Adrenal gland (tissue), 9 donors: ENCODE measurements at regions not wholly inside any gene's neighbourhood (a gene's known extent, or its start where the extent isn't known, plus 50 kb on each side); places are given as distances from the start of the nearest gene placed in this dataset.

ENCODE experiments used
- DNase-seq, 7 donors: peaks; one replicate each; pipeline ENCODE4 v3.0.0-alpha.2; 2019 to 2020
- H3K27ac ChIP-seq, 5 donors: fragments of 200-600 bp; sonication (generic) in 4 of 5; 1 replicate in 3 of 5; 2 replicates in 2 of 5; pipeline versions ENCODE4 v1.5.1 to v1.8.0; 2016 to 2020; ENCODE audit warnings: mild to moderate bottlenecking in 1 of 5
- H3K27me3 ChIP-seq: fragments of 200-600 bp; 2 replicates; pipeline ENCODE4 v1.8.0; 2021
- H3K36me3 ChIP-seq, 2 donors: fragments of 200-600 bp; replicated peaks in 1 of 2; 1 replicate in 1 of 2; 2 replicates in 1 of 2; pipeline versions ENCODE4 v1.5.1 to v1.8.0; 2018 to 2022
- H3K4me1 ChIP-seq, 2 donors: fragments of 200-600 bp; replicated peaks in 1 of 2; 1 replicate in 1 of 2; 2 replicates in 1 of 2; pipeline versions ENCODE4 v1.5.1 to v1.8.0; 2018 to 2021
- H3K4me3 ChIP-seq, 4 donors: fragments of 200-600 bp; sonication (generic) in 3 of 4; one replicate each; pipeline ENCODE4 v1.5.1; 2016 to 2018
- H3K9me3 ChIP-seq, 3 donors: fragments of 200-600 bp; sonication (generic) in 1 of 3; replicated peaks in 1 of 3; 1 replicate in 2 of 3; 2 replicates in 1 of 3; pipeline versions ENCODE4 v1.5.1 to v1.8.0; 2016 to 2021
- CTCF ChIP-seq, 6 experiments: fragments of 450-650 bp in 4 of 6; fragments of 200-600 bp in 2 of 6; sonication (generic) in 1 of 6; IDR thresholded peaks; 1 replicate in 5 of 6; 2 replicates in 1 of 6; pipeline versions ENCODE4 v1.5.1 to v1.8.0; 2016 to 2021; ENCODE audit warnings: antibody characterized with exemption in 6 of 6, mild to moderate bottlenecking in 2 of 6, moderate library complexity in 1 of 6
- POLR2A ChIP-seq, 2 donors: fragments of 450-650 bp; IDR thresholded peaks; one replicate each; pipeline ENCODE4 v1.6.1; 2017; ENCODE audit warnings: antibody characterized with exemption in 2 of 2, mild to moderate bottlenecking in 2 of 2, moderate library complexity in 1 of 2
- WGBS, 4 donors: extraction: QIAGEN DNeasy Blood & Tissue Kit in 2 of 4; methylation state at CpG; one replicate each; pipeline versions ENCODE4 v1.1.5 to v1.1.7; 2013 to 2017; 5-methylcytosine and 5-hydroxymethylcytosine counted together
- intact Hi-C, 2 donors: fragments of 100-400 bp; cut with DNase I; formaldehyde crosslinking; loops; one replicate each; pipeline versions ENCODE4 v1.14.1 to v1.15.0; 2022 to 2023
- donor health status: healthy with polysubstance abuse.
- donor health status: Bipolar disorder and iron deficiency.
- donor health status: DM: yes; HTN: yes; CAD: no.
- donor health status: DM: no; HTN: no; CAD: no.
- donor health status: DM: no; HTN: no; CAD: no.

GRCh38 chr1:58412071-58412580, 134.4 kb downstream of the OMA1 start:
- no peaks in the 10 kb centered on the region for H3K27me3 ChIP-seq
- no peaks in the 10 kb centered on the region for H3K9me3 ChIP-seq
- no peak overlapping the region for H3K4me3 ChIP-seq
- H3K4me1 ChIP-seq, result no peaks in the 10 kb centered on the region
- TF ChIP-seq POLR2A (IDR thresholded peaks at IDR 0.05), result no peak
- WGBS, 4 donors, result 82 to 93% (median 90%) methylated on average over 4 of the region's 4 CpGs
- no peak overlapping the region for H3K27ac ChIP-seq
- intact Hi-C loops, result no loop called here
- no peaks in the 10 kb centered on the region for H3K36me3 ChIP-seq
- no peak for DNase-seq

GRCh38 chr1:58409890-58410289, 136.6 kb downstream of the OMA1 start:
- H3K4me3 ChIP-seq, result no peak overlapping the region
- WGBS, 4 donors, result 69 to 85% (median 72%) methylated on average over 6 of the region's 6 CpGs
- DNase-seq, result no peak
- intact Hi-C loops, result no loop called here
- no peak overlapping the region for H3K27ac ChIP-seq
- H3K36me3 ChIP-seq, result no peaks in the 10 kb centered on the region
- no peaks in the 10 kb centered on the region for H3K4me1 ChIP-seq
- no peaks in the 10 kb centered on the region for H3K9me3 ChIP-seq
- no peak for TF ChIP-seq POLR2A (IDR thresholded peaks at IDR 0.05)
- no peak for TF ChIP-seq CTCF (IDR thresholded peaks at IDR 0.05)
- no peaks in the 10 kb centered on the region for H3K27me3 ChIP-seq

- no peaks in the 10 kb centered on the region for H3K4me1 ChIP-seq
- no peak for DNase-seq
- 83 to 93% (median 89%) methylated on average over 6 of the region's 6 CpGs for whole genome bisulfite sequencing, 4 donors
- no peak overlapping the region for H3K27ac ChIP-seq
- no peaks in the 10 kb centered on the region for H3K9me3 ChIP-seq
- TF ChIP-seq POLR2A (IDR thresholded peaks at IDR 0.05), result no peak
- no peak for TF ChIP-seq CTCF (IDR thresholded peaks at IDR 0.05)
- intact Hi-C loops, result no loop called here
- H3K4me3 ChIP-seq, result no peak overlapping the region
- no peaks in the 10 kb centered on the region for H3K36me3 ChIP-seq
- no peaks in the 10 kb centered on the region for H3K27me3 ChIP-seq
Measured at GRCh38 chr1:58409336-58409735, 137.2 kb downstream of the OMA1 start.

GRCh38 chr1:58406301-58407071, 140.0 kb downstream of the OMA1 start:
- no peaks in the 10 kb centered on the region for H3K36me3 ChIP-seq
- WGBS, 4 donors, result 70 to 86% (median 80%) methylated on average over 12 of the region's 12 CpGs
- TF ChIP-seq POLR2A (IDR thresholded peaks at IDR 0.05), result no peak
- no peak for TF ChIP-seq CTCF (IDR thresholded peaks at IDR 0.05)

GRCh38 chr1:58405660-58406059, 140.9 kb downstream of the OMA1 start:
- no peaks in the 10 kb centered on the region for H3K27me3 ChIP-seq
- no peaks in the 10 kb centered on the region for H3K9me3 ChIP-seq
- WGBS, 4 donors, result 93 to 100% (median 99%) methylated on average over 4 of the region's 4 CpGs
- intact Hi-C loops, result no loop called here
- H3K4me1 ChIP-seq, result no peaks in the 10 kb centered on the region
- H3K27ac ChIP-seq, result no peak overlapping the region
- H3K4me3 ChIP-seq, result no peak overlapping the region
- no peaks in the 10 kb centered on the region for H3K36me3 ChIP-seq
- DNase-seq, result no peak
- TF ChIP-seq POLR2A (IDR thresholded peaks at IDR 0.05) (no peak), CTCF (IDR thresholded peaks at IDR 0.05) (no peak)

More at GRCh38 chr1:58406301-58407071, 140.0 kb downstream of the OMA1 start:
- H3K27ac ChIP-seq, result no peak overlapping the region
- no peak overlapping the region for H3K4me3 ChIP-seq
- H3K4me1 ChIP-seq, result no peaks in the 10 kb centered on the region
- no peaks in the 10 kb centered on the region for H3K27me3 ChIP-seq
- H3K9me3 ChIP-seq, result no peaks in the 10 kb centered on the region
- DNase-seq, result no peak
- intact Hi-C loops, result no loop called here
